GM19023 (cell line): ENCODE measurements at regions not wholly inside any gene's neighbourhood (a gene's known extent, or its start where the extent isn't known, plus 50 kb on each side); places are given as distances from the start of the nearest gene placed in this dataset.
"Not testable (repeated sequence)": the region's sequence is repeated elsewhere in the genome, so short reads cannot be mapped to it uniquely, and the experiment has no call there.

Source experiments
- ATAC-seq: cut with Tn5 transposase; IDR thresholded peaks from one replicate; pipeline ENCODE4 v1.9.1; 2021; ENCODE audit warnings: mild to moderate bottlenecking, moderate library complexity; ENCODE audit not compliant: unreplicated experiment

DNA sequence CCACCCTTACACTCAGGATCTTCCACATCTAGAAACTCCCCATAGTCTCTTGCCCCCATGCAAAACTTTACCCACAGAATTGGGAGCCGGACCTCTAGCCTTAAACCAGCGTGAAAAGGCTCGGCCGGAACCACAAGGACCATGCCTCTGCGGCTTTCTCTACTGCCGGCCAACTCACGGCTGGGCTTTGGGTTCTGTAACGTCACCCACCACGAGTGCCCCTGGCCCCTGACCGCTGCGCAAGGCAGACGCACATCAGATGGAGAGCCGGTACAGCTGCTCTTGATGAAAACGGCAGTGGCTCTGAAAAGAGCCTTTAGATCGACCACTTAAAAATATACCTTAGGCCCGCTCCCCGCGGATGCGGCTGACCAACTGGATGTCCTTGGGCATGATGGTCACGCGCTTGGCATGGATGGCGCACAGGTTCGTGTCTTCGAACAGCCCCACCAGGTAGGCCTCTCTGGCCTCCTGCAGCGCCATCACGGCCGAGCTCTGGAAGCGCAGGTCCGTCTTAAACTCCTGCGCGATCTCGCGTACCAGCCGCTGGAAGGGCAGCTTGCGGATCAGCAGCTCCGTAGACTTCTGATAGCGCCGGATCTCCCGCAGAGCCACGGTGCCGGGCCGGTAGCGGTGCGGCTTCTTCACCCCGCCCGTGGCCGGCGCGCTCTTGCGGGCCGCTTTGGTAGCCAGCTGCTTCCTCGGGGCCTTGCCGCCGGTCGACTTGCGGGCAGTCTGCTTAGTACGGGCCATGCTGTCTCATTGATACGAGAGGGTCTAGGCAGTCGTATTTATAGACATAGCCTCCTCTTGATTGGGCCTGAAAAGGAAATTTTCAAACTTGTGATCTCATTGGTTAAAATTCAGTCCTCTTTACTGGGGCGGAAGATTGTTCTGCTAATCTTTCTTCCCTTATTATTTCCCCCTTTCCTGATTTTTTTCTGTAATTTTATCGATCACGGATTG is 66.3 kb downstream of the FAM72C start:
- not testable (repeated sequence) for ATAC-seq

DNA sequence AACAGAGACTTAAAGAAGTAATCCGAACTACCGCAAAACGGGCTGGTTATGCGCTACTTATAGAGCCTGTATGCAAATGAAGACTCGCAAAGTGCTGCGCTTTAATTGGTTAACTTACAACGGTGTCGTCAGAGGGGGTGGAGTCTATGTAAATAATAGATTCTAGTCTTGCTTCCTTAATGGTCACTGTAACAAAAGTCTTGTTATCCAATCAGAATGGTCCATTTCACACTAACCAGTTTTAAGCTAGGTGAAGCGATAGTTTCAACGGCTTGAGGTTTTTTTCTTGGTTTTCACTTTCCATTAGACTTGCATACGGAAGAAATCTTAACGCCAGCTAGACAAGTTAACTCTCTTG is 67.2 kb downstream of the FAM72C start:
- not testable (repeated sequence) for ATAC-seq

DNA sequence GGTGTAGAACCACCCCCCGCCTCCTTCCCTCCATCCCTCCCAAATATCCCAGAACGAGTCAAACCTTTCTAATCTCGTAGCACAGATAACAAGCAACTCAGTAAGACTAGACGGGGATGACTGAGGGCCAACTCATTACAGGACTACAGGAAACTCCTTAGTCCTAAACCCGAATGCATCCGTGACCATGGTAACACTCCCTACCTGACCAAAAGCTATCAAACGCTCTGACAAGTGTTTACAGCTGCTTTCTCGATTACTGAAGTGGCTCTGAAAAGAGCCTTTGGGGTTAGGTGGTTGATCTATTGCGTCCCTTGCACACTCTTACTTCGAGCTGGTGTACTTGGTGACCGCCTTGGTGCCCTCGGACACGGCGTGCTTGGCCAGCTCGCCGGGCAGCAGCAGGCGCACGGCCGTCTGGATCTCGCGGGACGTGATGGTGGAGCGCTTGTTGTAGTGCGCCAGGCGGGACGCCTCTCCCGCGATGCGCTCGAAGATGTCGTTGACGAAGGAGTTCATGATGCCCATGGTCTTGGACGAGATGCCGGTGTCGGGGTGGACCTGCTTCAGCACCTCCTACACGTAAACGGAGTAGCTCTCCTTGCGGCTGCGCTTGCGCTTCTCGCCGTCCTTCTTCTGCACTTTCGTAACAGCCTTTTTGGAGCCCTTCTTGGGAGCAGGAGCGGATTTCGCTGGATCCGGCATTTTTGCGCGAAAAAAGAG is 67.7 kb downstream of the FAM72C start:
- ATAC-seq = not testable (repeated sequence)

DNA sequence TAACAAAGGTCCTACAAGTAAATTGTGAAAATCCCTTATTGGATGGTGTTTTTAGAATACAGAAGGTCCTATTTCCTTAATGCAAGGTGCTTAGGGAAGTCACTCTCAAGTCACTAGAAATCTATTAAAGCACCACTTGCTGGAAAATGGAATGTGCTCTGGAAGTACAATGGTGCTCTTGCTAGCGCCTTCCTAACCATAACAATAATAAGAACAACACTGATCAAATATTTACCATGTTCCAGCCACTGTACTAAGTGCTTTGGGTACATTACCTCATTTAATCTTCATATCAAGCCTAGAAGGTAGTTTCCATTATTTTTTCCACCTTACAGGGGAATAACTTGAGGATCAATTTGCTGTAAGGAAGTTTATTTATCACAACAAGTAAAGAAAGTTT is 75.4 kb downstream of the FAM72C start:
- ATAC-seq = not testable (repeated sequence)

DNA sequence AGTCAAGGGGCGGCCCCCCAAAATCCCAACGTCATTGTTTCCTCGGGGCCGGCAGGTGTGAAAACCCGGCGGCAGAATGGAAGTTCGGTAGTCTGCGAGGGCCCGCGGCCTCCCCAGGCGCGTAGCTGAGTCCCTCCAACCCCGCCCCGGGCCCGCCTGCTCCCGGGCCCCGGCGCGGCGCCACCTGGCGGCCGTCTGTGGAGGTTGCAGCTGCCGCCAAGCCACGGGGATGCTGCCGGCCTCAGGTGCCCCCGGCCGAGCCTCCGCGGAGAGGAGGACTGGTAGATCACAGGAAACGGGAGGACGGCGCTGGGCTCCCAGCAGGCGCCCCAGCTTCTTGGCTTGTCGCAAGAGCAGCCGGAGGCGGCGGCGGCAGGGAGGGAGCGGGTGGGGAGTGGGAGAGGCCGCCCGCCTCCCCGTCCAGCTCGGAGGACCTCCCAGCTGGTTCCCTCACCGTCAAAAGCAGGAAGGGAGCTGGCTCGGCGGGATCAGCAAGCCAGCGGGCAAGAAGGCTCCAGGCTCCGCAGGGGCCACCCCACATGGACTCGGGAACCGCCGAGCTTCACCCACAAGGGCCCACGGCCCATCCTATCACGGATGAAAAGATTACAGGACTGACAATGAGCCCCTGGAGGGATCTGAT is 86.7 kb downstream of the FAM72C start:
- ATAC-seq = peak; percentile 91

DNA sequence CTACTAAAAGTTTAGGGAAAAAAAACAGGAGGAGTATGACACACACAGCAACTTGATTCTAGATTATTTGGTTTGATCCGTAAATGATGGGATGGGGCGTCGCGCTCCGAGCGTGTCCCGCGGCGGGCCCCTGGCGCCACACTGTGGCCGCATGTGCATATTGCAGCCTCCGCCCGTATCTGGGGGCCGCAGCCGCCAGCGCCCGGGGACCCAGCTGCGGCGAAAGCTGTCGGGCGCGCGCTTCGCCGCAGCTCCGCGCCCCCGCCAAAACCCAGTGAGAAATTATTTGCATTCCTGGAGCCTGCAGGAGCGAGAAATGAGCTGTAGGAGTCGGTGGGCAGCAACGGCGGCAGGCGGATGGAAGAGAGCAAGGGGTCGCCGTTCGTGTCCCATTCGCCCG is 87.3 kb downstream of the FAM72C start:
- ATAC-seq = peak; percentile 83

DNA sequence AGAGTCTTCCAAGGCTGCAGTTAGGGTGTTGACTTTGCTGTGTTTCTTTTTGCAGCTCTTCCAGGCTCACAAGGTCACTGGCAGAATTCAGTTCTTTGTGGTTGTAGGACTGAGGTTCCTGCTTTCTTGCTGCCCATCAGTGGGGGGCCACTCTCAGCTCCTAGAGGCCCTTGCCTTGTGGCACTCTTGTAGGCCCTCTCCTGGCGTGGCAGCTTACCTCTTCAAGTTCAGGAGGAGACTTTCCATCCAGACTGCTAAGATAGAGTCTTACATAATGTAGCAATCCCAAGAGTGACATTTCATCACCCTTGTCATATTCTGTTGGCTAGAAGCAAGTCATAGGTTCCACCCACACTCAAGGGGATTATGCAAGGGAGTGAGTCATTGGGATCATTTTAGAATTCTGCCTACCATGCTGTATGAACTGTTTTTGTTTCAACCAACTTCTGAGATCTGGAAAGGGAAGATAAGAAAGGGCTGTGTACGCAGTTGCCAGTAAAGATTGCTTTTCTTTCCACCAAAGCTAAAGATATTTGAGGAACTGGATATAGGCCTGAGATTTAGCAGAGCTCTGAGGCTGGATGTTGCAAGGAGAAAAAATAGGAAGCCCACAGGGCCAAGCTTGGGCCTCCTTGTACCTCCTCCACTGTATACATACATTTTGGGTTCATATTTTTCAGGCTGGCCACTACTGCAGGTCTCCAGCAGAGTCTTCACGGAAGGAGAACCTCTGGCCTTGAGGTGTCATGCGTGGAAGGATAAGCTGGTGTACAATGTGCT is 91.8 kb downstream of the FAM72C start:
- ATAC-seq = not testable (repeated sequence)

DNA sequence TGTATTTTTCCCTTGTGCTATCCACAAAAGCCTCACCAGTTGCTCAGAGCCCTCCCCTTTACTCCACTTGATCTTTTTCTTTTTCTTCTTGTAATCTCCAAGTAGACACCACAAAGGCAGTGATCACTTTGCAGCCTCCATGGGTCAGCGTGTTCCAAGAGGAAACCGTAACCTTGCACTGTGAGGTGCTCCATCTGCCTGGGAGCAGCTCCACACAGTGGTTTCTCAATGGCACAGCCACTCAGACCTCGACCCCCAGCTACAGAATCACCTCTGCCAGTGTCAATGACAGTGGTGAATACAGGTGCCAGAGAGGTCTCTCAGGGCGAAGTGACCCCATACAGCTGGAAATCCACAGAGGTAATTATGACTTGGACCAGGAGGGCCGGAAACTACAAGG is 95.8 kb downstream of the FAM72C start:
- not testable (repeated sequence) for ATAC-seq

DNA sequence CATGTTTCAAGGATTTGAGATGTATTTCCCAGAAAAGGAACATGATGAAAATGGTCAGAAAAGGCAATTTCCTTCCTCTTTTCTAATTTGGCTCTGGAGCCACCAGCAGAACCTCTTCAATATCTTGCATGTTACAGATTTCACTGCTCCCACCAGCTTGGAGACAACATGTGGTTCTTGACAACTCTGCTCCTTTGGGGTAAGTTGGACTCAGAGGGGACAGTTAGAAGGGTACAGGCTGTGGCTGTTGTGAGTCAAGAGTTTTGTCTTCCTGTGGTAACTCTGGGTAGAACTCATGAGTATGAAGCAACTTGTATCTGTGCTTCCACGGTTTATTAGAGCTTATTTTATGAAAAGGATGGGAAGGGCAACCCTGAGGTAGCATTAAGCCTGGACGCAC is 97.2 kb downstream of the FAM72C start:
- ATAC-seq = not testable (repeated sequence)

DNA sequence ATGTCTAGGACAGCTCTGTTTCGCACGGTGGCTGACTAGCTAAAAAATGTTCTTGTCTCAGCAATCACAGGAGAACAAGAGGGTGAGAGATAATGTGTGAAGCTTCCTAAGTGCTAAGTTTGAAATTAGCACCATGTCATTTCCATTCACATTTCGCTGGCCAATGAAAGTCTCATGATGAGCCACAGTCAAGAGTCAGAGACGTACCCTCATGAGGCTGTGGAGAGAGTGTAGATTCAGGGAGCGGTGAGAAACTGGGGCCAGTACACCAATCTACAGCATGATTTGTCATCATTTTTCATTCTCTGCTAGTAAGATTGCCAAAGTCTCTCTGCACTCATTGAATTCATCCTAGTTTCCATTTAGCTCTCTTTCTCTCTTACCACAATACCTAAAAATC is 98.1 kb downstream of the FAM72C start:
- ATAC-seq = not testable (repeated sequence)

DNA sequence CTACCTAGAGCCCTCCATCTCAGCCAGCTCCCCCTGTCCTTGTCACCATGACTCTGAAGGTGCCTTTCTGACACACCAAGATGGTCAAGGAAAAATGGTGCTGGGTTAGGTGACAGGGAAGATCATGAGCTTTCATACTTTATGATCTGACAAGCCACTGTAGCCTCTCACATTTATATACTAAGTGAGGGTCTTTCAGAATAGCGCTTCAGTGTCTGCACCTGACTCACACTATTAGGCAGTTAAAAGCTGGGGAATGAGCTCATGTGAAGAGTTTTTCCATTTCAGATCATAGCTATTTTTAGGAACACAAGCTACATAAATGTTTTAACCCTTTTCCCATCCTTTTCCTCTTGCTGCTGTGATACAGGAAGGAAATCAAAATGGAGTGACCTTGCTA is 101.4 kb downstream of the FAM72C start:
- not testable (repeated sequence) for ATAC-seq

DNA sequence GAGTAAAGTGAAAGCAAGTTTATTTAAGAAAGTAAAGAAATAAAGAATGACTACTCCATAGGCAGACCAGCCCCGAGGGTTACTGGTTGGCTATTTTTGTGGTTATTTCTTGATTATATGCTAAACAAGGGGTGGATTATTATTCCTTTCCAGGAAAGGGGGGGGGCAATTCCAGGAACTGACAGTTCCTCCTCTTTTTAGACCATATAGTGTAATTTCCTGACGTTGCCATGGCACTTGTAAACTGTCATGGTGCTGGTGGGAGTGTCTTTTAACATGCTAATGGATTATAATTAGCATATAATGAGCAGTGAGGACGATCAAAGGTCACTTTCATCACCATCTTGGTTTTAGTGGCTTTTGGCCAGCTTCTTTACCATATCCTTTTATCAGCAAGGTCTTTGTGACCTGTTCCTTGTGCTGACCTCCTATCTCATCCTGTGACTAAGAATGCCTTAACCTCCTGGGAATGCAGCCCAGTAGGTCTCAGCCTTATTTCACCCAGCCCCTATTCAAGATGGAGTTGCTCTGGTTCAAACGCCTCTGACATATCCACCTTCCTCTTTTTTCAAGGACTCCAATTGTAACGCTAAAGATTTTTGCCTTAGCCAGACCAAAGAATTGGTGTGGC is 104.1 kb downstream of the FAM72C start:
- not testable (repeated sequence) for ATAC-seq

DNA sequence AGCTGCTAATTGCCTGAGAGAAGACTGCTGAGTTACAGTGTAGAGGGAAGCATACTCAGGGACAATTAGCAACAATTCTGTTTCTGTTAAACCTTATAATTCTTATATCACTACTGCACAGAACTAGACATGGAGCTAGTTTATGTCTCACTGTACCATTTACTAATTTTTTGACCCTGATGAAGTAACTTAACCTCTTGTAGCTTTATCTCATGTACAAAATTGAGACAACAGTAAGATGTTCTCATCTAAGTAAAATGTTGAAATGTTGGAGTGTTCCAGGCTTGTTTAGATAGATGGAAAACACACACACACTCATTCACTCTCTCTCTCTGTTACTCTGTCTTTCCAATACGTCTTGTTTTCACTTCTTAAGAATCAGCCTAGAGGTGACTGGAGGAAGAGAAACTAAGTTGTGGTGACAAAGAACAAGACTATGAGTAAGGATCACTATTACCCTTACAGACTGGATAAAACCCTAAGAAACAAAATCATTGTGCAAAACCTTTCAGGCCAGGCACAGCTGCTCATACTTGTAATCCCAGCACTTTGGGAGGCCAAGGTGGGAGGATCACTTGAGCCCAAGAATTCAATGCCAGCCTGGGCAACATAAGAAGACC is 107.8 kb downstream of the FAM72C start:
- ATAC-seq = not testable (repeated sequence)

DNA sequence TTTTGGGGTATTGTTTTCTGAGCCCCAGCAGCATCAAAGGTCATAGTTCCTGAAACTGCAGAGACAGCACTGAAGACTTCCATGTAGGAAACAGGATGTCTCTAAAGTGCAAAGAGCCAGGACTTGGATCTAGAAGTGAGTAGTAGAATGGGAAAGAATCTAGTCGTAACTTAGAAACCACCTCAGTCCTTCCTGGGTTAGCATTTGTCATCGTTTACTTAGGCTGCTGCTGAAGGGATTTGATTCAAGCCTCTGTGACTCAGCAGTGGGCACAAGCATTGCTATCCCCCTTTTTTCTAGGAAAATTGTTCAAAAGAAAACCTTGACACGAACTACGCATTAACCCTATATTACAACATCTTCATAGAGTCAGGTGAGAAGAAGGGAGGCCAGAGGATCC is 109.1 kb downstream of the FAM72C start:
- not testable (repeated sequence) for ATAC-seq

DNA sequence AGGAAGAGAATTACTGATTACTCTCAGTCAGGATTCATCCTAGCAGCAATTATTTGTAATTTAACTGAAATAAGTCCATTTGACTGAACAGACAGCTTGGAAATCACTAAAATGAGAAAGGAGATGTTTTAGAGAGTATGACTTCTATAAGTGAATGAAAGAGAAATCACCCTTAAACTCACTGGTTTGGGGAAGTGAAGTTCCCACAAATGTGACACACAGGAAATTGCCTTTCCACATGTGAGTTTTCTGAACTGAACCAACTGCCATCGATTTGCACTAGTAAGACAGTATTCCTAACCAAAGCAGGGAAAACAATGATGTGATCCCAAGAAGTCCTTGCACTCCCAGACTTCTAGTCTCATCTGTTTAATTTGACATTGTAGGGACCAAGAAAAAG is 110.5 kb downstream of the FAM72C start:
- ATAC-seq = not testable (repeated sequence)

DNA sequence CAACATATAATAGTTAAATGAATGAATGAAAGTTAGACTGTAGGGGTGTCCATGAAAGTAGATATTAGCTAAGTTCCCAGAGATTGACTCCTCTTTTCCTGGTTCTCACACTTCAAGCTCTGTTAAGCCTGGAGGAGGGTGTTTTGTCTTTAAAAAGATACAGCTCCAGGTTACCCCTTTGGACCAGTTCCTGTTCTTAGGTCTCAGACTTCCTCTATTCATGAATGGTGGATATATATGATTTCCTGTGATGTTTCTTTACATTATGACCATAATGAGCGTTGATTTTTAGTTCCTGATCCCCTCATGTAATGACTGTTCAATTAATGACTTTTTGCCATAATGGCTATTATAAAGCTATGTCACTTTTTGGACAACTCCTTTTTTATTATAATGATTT is 115.9 kb downstream of the FAM72C start:
- not testable (repeated sequence) for ATAC-seq

DNA sequence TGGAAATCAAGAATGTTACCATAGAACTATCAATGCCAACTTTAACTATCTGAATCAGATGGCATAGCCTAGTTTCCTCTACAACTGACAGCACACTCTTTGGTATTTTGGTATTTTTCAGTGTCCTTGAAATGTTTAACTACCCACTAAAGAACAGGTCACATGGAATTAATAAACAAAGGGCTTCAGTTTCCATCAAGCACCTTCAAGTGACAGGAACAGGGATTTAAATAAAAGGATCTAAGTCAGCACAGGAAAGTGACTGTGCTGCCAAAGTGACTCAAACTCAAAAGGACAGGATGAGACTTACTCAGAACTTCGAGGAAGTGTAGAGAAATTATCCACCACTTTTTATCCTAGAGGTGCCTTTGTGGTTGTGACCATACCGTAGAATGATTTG is 117.7 kb downstream of the FAM72C start:
- ATAC-seq = not testable (repeated sequence)

DNA sequence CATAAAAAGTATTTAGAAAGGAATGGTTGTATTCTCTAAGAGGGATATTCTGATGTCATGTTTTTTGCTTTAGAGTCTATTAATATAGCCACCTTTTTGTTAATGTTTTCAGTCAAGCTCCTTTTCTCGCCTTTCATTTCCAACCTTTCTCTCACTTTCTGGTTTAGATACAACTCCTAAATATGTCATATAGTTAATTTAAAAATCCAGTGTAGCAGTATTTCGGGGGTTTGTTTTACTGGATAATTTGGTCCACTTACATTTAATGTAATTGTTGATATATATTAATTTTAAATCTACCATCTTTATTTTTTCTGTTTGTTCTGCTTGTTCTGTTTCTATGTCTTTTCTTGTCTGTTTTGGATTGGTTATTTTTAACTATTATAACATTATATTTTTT is 121.1 kb downstream of the FAM72C start:
- not testable (repeated sequence) for ATAC-seq

DNA sequence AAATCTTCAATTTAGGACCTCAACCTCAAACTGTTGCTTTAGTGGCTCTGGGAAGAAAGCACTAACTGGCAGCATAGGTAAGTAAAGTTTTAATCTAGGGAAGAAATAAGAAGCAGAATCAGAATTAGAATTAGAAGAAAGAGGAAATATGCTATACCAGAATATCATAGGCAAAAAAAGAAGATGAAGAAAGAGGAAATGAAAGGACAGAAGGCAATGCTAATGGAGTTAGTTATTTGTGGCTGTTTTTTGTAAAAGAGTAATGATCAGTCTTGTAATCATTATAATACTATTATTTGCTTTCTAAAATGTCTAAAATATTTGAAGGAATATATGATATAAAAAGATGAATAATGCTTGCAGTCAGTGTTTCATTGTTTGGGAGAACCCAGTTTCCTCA is 122.9 kb downstream of the FAM72C start:
- not testable (repeated sequence) for ATAC-seq

DNA sequence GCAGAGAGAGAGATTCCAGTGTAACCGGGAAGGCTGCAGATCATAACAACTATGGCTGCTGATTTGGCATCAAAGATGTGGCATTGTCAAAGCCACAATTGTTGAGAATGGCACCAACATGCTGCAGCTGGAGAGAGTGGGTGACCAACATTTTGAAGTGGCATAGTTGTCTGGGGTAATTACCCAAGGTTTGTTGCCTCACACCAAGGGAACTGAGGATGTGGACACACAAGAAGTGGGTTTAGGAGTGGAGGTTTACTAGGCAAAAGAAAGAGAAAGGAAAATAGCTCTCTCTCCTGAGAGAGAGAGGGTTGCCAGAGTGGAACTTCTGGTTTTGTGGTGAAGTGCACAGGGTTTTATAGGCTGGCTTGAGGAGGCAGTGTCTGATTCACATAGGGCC is 126.6 kb downstream of the FAM72C start:
- not testable (repeated sequence) for ATAC-seq
